ENCODE measurements at regions not wholly inside any gene's neighbourhood (a gene's known extent, or its start where the extent isn't known, plus 50 kb on each side); places are given as distances from the start of the nearest gene placed in this dataset.

DNA sequence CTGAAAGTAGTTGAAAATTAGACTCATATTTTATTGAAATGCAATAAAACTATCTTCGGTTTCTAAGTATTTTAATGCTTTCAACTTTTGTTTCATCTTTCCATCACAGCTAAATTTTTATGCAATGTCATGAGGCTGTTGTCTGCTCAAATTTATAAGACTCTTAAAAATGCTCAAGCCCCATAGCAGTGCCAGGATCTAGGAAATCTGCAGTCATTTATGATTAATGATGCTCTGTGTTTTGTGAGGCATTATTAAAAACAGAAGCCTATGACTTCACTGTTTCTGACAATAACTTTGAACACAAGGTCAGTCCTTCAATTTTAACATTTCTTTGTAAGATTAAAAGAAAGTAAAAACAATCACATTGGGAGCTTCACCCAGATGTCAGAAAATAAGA is 112.5 kb downstream of the ALX1 start:
- TF ChIP-seq, protein P1, sequence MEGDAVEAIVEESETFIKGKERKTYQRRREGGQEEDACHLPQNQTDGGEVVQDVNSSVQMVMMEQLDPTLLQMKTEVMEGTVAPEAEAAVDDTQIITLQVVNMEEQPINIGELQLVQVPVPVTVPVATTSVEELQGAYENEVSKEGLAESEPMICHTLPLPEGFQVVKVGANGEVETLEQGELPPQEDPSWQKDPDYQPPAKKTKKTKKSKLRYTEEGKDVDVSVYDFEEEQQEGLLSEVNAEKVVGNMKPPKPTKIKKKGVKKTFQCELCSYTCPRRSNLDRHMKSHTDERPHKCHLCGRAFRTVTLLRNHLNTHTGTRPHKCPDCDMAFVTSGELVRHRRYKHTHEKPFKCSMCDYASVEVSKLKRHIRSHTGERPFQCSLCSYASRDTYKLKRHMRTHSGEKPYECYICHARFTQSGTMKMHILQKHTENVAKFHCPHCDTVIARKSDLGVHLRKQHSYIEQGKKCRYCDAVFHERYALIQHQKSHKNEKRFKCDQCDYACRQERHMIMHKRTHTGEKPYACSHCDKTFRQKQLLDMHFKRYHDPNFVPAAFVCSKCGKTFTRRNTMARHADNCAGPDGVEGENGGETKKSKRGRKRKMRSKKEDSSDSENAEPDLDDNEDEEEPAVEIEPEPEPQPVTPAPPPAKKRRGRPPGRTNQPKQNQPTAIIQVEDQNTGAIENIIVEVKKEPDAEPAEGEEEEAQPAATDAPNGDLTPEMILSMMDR (conservative IDR thresholded peaks at IDR 0.05; ENCODE audit: low read length) = no peak
- no peak for TF ChIP-seq EZH2phosphoT487 (IDR thresholded peaks at IDR 0.05; ENCODE audit: borderline replicate concordance)

Measured in Loucy (cell line).